Keratinocyte (primary cell): ENCODE measurements at regions not wholly inside any gene's neighbourhood (a gene's known extent, or its start where the extent isn't known, plus 50 kb on each side); places are given as distances from the start of the nearest gene placed in this dataset.

ENCODE experiments used
- DNase-seq: peaks from one replicate; pipeline ENCODE4 v3.0.0-alpha.2; 2011; ENCODE audit warnings: low read depth, missing footprints, low spot score
- FAIRE-seq: peaks from 2 replicates; lab custom pipeline; 2011; peaks lifted over from hg19 to GRCh38; lab: Jason Lieb, UNC
- H2AFZ ChIP-seq: 2 replicates; pipeline ENCODE4 v1.6.0; 2012; ENCODE audit warnings: low read length, control low read depth, inconsistent platforms; ENCODE audit not compliant: control insufficient read depth
- H3K27ac ChIP-seq: 2 replicates; pipeline ENCODE4 v1.5.1; 2011; ENCODE audit warnings: low read length; ENCODE audit not compliant: control insufficient read depth, insufficient read depth
- H3K27me3 ChIP-seq: 3 replicates; pipeline ENCODE4 v1.6.0; 2011; ENCODE audit warnings: low read length; ENCODE audit not compliant: control insufficient read depth, insufficient read depth; ENCODE audit errors: extremely low read depth
- H3K36me3 ChIP-seq, 2 experiments: 2 replicates in 1 of 2; 3 replicates in 1 of 2; pipeline ENCODE4 v1.5.1; 2011; ENCODE audit warnings: low read length in 2 of 2, mild to moderate bottlenecking in 1 of 2; ENCODE audit not compliant: control insufficient read depth in 2 of 2, insufficient read depth in 2 of 2; ENCODE audit errors: extremely low read depth in 1 of 2
- H3K4me1 ChIP-seq: 3 replicates; pipeline ENCODE4 v1.5.1; 2011; ENCODE audit warnings: low read length; ENCODE audit not compliant: control insufficient read depth, insufficient read depth; ENCODE audit errors: extremely low read depth
- H3K4me2 ChIP-seq: 3 replicates; pipeline ENCODE4 v1.6.0; 2011; ENCODE audit warnings: low read depth, low read length; ENCODE audit not compliant: control insufficient read depth, insufficient read depth; ENCODE audit errors: extremely low read depth
- H3K4me3 ChIP-seq, 3 experiments: fragments of 200-600 bp in 1 of 3; sonication (generic) in 1 of 3; 2 replicates in 2 of 3; 3 replicates in 1 of 3; pipeline ENCODE4 v1.5.1; 2011 to 2016; ENCODE audit warnings: low read length in 3 of 3, mild to moderate bottlenecking in 3 of 3, control low read depth in 2 of 3, inconsistent platforms in 1 of 3, low read depth in 1 of 3, mixed read lengths in 1 of 3, mixed run types in 1 of 3, moderate library complexity in 1 of 3; ENCODE audit not compliant: control insufficient read depth in 2 of 3, insufficient read depth in 2 of 3; ENCODE audit errors: extremely low read depth in 1 of 3
- H3K79me2 ChIP-seq: 2 replicates; pipeline ENCODE4 v1.6.0; 2012; ENCODE audit warnings: low read length; ENCODE audit not compliant: control insufficient read depth, insufficient read depth
- H3K9ac ChIP-seq: 3 replicates; pipeline ENCODE4 v1.6.0; 2011; ENCODE audit warnings: low read length; ENCODE audit not compliant: control insufficient read depth, insufficient read depth; ENCODE audit errors: extremely low read depth
- H3K9me1 ChIP-seq: 3 replicates; pipeline ENCODE4 v1.6.0; 2011; ENCODE audit warnings: low read length; ENCODE audit not compliant: control insufficient read depth, insufficient read depth; ENCODE audit errors: extremely low read depth
- H3K9me3 ChIP-seq: 2 replicates; pipeline ENCODE4 v1.5.1; 2012; ENCODE audit warnings: low read depth, low read length; ENCODE audit not compliant: control insufficient read depth
- H4K20me1 ChIP-seq: 3 replicates; pipeline ENCODE4 v1.6.0; 2011; ENCODE audit warnings: low read length; ENCODE audit not compliant: control insufficient read depth, insufficient read depth; ENCODE audit errors: extremely low read depth
- EZH2 ChIP-seq: IDR thresholded peaks from one replicate; pipeline ENCODE4 v1.6.1; 2012; ENCODE audit warnings: inconsistent platforms, mild to moderate bottlenecking, low read length, moderate library complexity
- dilution Hi-C: fragments of 300-500 bp; cut with MboI; formaldehyde crosslinking; loops from one replicate; pipeline ENCODE4 v1.7.0; 2020; ENCODE audit warnings: low sequenced_read_pairs; ENCODE audit not compliant: extremely low pct_ligation_motif_present
- TF ChIP-seq, protein P1 (sequence below), 3 experiments: IDR thresholded peaks in 1 of 3; conservative IDR thresholded peaks in 1 of 3; optimal IDR thresholded peaks in 1 of 3; 2 replicates in 2 of 3; 3 replicates in 1 of 3; pipeline versions ENCODE3 to v1.5.1; 2011; ENCODE audit warnings: low read length in 3 of 3, mild to moderate bottlenecking in 3 of 3, moderate library complexity in 2 of 3, control low read depth in 1 of 3, inconsistent platforms in 1 of 3; ENCODE audit not compliant: insufficient read depth in 2 of 3; ENCODE audit errors: extremely low read depth in 1 of 3

GRCh38 chr10:6669269-6669859 lies 89.3 kb upstream of the PRKCQ start:
- dilution Hi-C loops = no loop called here
- Histone ChIP-seq H3K4me3 (no peak overlapping the region), H3K9ac (no peak overlapping the region), H3K27ac (no peak overlapping the region), H3K79me2 (no peaks in the 10 kb centered on the region), H3K36me3 (no peaks in the 10 kb centered on the region), H3K9me1 (no peaks in the 10 kb centered on the region), H4K20me1 (no peaks in the 10 kb centered on the region), H3K27me3 (no peaks in the 10 kb centered on the region), H3K4me2 (no peak overlapping the region), H2AFZ (no peak overlapping the region), H3K9me3 (no peaks in the 10 kb centered on the region), H3K4me1 (no peaks in the 10 kb centered on the region)
- FAIRE-seq (no peak), DNase-seq (peak; percentile 17)
- TF ChIP-seq, protein P1, sequence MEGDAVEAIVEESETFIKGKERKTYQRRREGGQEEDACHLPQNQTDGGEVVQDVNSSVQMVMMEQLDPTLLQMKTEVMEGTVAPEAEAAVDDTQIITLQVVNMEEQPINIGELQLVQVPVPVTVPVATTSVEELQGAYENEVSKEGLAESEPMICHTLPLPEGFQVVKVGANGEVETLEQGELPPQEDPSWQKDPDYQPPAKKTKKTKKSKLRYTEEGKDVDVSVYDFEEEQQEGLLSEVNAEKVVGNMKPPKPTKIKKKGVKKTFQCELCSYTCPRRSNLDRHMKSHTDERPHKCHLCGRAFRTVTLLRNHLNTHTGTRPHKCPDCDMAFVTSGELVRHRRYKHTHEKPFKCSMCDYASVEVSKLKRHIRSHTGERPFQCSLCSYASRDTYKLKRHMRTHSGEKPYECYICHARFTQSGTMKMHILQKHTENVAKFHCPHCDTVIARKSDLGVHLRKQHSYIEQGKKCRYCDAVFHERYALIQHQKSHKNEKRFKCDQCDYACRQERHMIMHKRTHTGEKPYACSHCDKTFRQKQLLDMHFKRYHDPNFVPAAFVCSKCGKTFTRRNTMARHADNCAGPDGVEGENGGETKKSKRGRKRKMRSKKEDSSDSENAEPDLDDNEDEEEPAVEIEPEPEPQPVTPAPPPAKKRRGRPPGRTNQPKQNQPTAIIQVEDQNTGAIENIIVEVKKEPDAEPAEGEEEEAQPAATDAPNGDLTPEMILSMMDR (optimal IDR thresholded peaks at IDR 0.05 in 1 of 3, IDR thresholded peaks at IDR 0.05 in 1 of 3, conservative IDR thresholded peaks at IDR 0.05 in 1 of 3; ENCODE audit: extremely low read depth in 1 of 3, insufficient read depth in 2 of 3, low read length in 3 of 3) = peak; percentile 49 to 70 (median 68)
- TF ChIP-seq EZH2 = no peak

GRCh38 chr10:6667679-6668270 lies 87.7 kb upstream of the PRKCQ start:
- H2AFZ ChIP-seq = no peak overlapping the region

More at GRCh38 chr10:6667679-6668270, 87.7 kb upstream of the PRKCQ start:
- FAIRE-seq = peak; percentile 73
- H3K9ac ChIP-seq = no peak overlapping the region
- no peak for DNase-seq
- no peak overlapping the region for H3K27ac ChIP-seq
- no peak overlapping the region for H3K4me2 ChIP-seq
- no peaks in the 10 kb centered on the region for H3K9me1 ChIP-seq
- no peaks in the 10 kb centered on the region for H3K4me1 ChIP-seq
- dilution Hi-C loops = no loop called here
- H3K79me2 ChIP-seq = no peaks in the 10 kb centered on the region
- no peak overlapping the region for H3K4me3 ChIP-seq
- TF ChIP-seq EZH2 = no peak
- TF ChIP-seq, protein P1 (optimal IDR thresholded peaks at IDR 0.05 in 1 of 3, IDR thresholded peaks at IDR 0.05 in 1 of 3, conservative IDR thresholded peaks at IDR 0.05 in 1 of 3; ENCODE audit: extremely low read depth in 1 of 3, insufficient read depth in 2 of 3, low read length in 3 of 3) = peak; percentile 61 to 78 (median 64)
- H3K27me3 ChIP-seq = no peaks in the 10 kb centered on the region
- H4K20me1 ChIP-seq = no peaks in the 10 kb centered on the region
- no peaks in the 10 kb centered on the region for H3K36me3 ChIP-seq
- no peaks in the 10 kb centered on the region for H3K9me3 ChIP-seq
